Vagina (tissue), 2 donors: ENCODE measurements at regions not wholly inside any gene's neighbourhood (a gene's known extent, or its start where the extent isn't known, plus 50 kb on each side); places are given as distances from the start of the nearest gene placed in this dataset.

Experiments used
- POLR2A ChIP-seq, 2 donors: fragments of 450-650 bp; IDR thresholded peaks; one replicate each; pipeline ENCODE4 v1.6.1; 2017; ENCODE audit warnings: antibody characterized with exemption in 2 of 2, mild to moderate bottlenecking in 2 of 2, moderate library complexity in 2 of 2
- TF ChIP-seq, protein P1 (sequence below), 3 experiments: fragments of 450-650 bp in 2 of 3; fragments of 200-600 bp in 1 of 3; sonication (generic) in 1 of 3; IDR thresholded peaks; one replicate each; pipeline ENCODE4 v1.5.1; 2017 to 2019; ENCODE audit warnings: antibody characterized with exemption in 3 of 3, mild to moderate bottlenecking in 2 of 3, moderate library complexity in 2 of 3

DNA sequence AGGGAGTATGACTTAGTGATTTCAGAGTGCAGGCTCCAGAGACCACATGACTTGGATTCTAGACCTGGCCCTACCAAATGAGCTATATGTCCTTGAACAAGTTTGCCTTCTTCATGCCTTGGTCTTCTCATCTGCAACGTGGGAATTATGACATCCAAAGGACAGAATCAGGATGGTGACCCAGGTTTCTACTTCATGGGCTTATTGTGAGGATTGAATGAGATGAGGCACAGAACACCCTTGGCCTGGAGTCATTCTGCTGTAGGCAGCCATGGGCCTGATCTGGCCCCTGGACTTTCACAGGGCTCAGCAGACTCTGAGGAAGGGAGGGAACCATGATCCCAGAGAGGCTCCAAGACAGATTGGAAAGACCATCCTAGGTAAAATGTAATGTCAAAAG lies 85.6 kb upstream of the HAAO start:
- TF ChIP-seq, protein P1, sequence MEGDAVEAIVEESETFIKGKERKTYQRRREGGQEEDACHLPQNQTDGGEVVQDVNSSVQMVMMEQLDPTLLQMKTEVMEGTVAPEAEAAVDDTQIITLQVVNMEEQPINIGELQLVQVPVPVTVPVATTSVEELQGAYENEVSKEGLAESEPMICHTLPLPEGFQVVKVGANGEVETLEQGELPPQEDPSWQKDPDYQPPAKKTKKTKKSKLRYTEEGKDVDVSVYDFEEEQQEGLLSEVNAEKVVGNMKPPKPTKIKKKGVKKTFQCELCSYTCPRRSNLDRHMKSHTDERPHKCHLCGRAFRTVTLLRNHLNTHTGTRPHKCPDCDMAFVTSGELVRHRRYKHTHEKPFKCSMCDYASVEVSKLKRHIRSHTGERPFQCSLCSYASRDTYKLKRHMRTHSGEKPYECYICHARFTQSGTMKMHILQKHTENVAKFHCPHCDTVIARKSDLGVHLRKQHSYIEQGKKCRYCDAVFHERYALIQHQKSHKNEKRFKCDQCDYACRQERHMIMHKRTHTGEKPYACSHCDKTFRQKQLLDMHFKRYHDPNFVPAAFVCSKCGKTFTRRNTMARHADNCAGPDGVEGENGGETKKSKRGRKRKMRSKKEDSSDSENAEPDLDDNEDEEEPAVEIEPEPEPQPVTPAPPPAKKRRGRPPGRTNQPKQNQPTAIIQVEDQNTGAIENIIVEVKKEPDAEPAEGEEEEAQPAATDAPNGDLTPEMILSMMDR (IDR thresholded peaks at IDR 0.05) = no peak
- TF ChIP-seq POLR2A (IDR thresholded peaks at IDR 0.05) = no peak
